Mammary epithelial cell (primary cell): ENCODE measurements at regions not wholly inside any gene's neighbourhood (a gene's known extent, or its start where the extent isn't known, plus 50 kb on each side); places are given as distances from the start of the nearest gene placed in this dataset.

Source experiments
- CTCF ChIP-seq, 2 donors: IDR thresholded peaks in 1 of 2; conservative IDR thresholded peaks in 1 of 2; 2 replicates each; pipeline ENCODE4 v1.5.1; 2011 to 2012; ENCODE audit warnings: inconsistent platforms in 2 of 2, low read length in 2 of 2, mild to moderate bottlenecking in 2 of 2, control low read depth in 1 of 2, low read depth in 1 of 2; ENCODE audit not compliant: insufficient read depth in 1 of 2; ENCODE audit errors: extremely low read depth in 1 of 2
- EZH2 ChIP-seq: IDR thresholded peaks from 2 replicates; pipeline ENCODE4 v1.6.1; 2012; ENCODE audit warnings: low read length, inconsistent platforms, borderline replicate concordance

DNA sequence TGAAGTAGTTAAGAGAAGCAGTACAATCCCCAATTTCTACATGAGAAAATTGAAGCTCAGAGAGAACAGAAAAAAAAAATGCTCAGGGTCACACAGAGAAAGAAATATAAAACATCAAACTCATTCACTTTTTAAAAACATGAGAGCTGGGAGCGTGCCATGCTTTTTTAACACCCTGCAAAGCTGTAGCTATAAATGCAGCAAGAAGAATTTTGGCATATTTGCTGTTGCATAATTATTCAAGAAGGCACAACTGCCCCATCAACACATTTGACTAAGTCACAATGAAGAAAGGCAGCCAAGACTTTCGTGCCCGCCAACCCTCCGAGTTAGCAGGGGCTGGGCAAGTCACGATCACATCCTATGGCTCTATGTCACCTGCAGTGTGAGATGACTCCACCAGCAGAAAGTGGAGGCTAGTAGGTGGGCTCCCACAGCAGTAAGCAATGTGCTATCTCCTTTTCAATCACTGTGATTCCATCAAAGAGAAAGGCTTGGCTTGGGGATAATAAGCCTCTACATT, 214.8 kb downstream of the DHX15 start:
- TF ChIP-seq CTCF (conservative IDR thresholded peaks at IDR 0.05 in 1 of 2, IDR thresholded peaks at IDR 0.05 in 1 of 2; ENCODE audit: extremely low read depth in 1 of 2, insufficient read depth in 1 of 2, low read depth in 1 of 2, low read length in 2 of 2) (no peak), EZH2 (no peak)
